Sigmoid colon (tissue), 6 donors: ENCODE measurements at regions not wholly inside any gene's neighbourhood (a gene's known extent, or its start where the extent isn't known, plus 50 kb on each side); places are given as distances from the start of the nearest gene placed in this dataset.

Experiments
- DNase-seq: peaks from one replicate; pipeline ENCODE4 v3.0.0-alpha.2; 2019
- H3K27ac ChIP-seq, 4 donors: fragments of 200-600 bp; sonication (generic); one replicate each; pipeline ENCODE4 v1.5.1; 2016 to 2019; ENCODE audit warnings: mild to moderate bottlenecking in 1 of 4
- H3K27me3 ChIP-seq, 3 donors: fragments of 200-600 bp; sonication (generic); one replicate each; pipeline ENCODE4 v1.5.1; 2019; ENCODE audit warnings: mild to moderate bottlenecking in 1 of 3
- H3K36me3 ChIP-seq, 4 donors: fragments of 200-600 bp; sonication (generic); one replicate each; pipeline ENCODE4 v1.5.1; 2016 to 2019
- H3K4me1 ChIP-seq, 4 donors: fragments of 200-600 bp; sonication (generic); one replicate each; pipeline ENCODE4 v1.5.1; 2017 to 2019
- H3K4me3 ChIP-seq, 4 donors: fragments of 200-600 bp; sonication (generic); one replicate each; pipeline ENCODE4 v1.5.1; 2017 to 2019; ENCODE audit warnings: mild to moderate bottlenecking in 2 of 4, moderate library complexity in 1 of 4
- H3K9me3 ChIP-seq, 4 donors: fragments of 200-600 bp in 3 of 4; sonication (generic) in 3 of 4; one replicate each; pipeline versions ENCODE4 v1.5.1 to v1.6.1; 2013 to 2019
- CTCF ChIP-seq, 4 experiments: fragments of 450-650 bp in 3 of 4; fragments of 200-600 bp in 1 of 4; IDR thresholded peaks; one replicate each; pipeline ENCODE4 v1.5.1; 2016 to 2019; ENCODE audit warnings: antibody characterized with exemption in 4 of 4, mild to moderate bottlenecking in 3 of 4, moderate library complexity in 2 of 4
- EP300 ChIP-seq, 4 donors: sonication (generic); formaldehyde crosslinking; IDR thresholded peaks; one replicate each; pipeline ENCODE4 v1.6.1; 2017; ENCODE audit warnings: antibody characterized with exemption in 4 of 4
- POLR2A ChIP-seq, 2 donors: fragments of 450-650 bp; IDR thresholded peaks; one replicate each; pipeline ENCODE4 v1.6.1; 2016; ENCODE audit warnings: antibody characterized with exemption in 2 of 2, mild to moderate bottlenecking in 2 of 2, moderate library complexity in 2 of 2
- POLR2AphosphoS5 ChIP-seq, 4 donors: sonication (generic); formaldehyde crosslinking; IDR thresholded peaks; one replicate each; pipeline ENCODE4 v1.6.1; 2017; ENCODE audit warnings: antibody characterized with exemption in 4 of 4
- WGBS, 2 donors: extraction: QIAGEN DNeasy Blood & Tissue Kit; methylation state at CpG; one replicate each; pipeline ENCODE4 v1.1.7; 2013; 5-methylcytosine and 5-hydroxymethylcytosine counted together
- intact Hi-C: fragments of 100-400 bp; cut with DNase I; formaldehyde crosslinking; loops from one replicate; pipeline ENCODE4 v1.15.1; 2023
- donor health status: healthy with polysubstance abuse.
- donor health status: healthy.

- no peak for DNase-seq
- Histone ChIP-seq H3K36me3 (no peaks in the 10 kb centered on the region), H3K27me3 (no peaks in the 10 kb centered on the region), H3K4me1 (no peaks in the 10 kb centered on the region), H3K9me3 (no peaks in the 10 kb centered on the region), H3K27ac (no peak overlapping the region), H3K4me3 (no peak overlapping the region)
- TF ChIP-seq EP300 (IDR thresholded peaks at IDR 0.05): no peak
- TF ChIP-seq POLR2A (IDR thresholded peaks at IDR 0.05): no peak
- TF ChIP-seq POLR2AphosphoS5 (IDR thresholded peaks at IDR 0.05): no peak
- TF ChIP-seq CTCF (IDR thresholded peaks at IDR 0.05): no peak
- WGBS, 2 donors: 73 to 80% methylated on average over 2 of the region's 2 CpGs
- intact Hi-C loops: no loop called here
These were observed 326.5 kb upstream of the MAP3K7 start for GRCh38 chr6:90913266-90913960.

DNA sequence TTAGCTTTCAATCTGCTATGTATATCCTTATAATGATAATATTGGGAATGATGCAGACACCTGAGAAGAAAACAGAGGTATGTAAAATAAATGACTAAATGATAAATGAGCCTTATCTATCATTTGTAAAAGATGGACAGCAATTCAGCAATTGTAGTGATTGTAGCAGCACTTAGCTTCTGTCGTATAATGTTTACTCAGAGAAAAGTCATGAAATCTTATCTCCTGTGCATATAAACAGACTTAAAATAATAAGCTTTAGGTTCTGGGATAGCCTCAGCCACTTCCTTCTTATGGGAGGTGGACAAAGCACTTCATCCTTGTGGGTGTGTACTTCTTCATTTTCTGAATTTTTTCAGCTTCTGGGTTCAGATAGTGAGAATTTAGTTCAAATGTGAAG, 324.8 kb upstream of the MAP3K7 start:
- H3K9me3 ChIP-seq: no peaks in the 10 kb centered on the region
- H3K27ac ChIP-seq: no peak overlapping the region
- no peaks in the 10 kb centered on the region for H3K27me3 ChIP-seq
- no peaks in the 10 kb centered on the region for H3K4me1 ChIP-seq
- intact Hi-C loops: no loop called here
- no peak for DNase-seq
- no peak overlapping the region for H3K4me3 ChIP-seq
- H3K36me3 ChIP-seq: no peaks in the 10 kb centered on the region
- no peak for TF ChIP-seq EP300 (IDR thresholded peaks at IDR 0.05)
- no peak for TF ChIP-seq POLR2A (IDR thresholded peaks at IDR 0.05)
- no peak for TF ChIP-seq POLR2AphosphoS5 (IDR thresholded peaks at IDR 0.05)
- no peak for TF ChIP-seq CTCF (IDR thresholded peaks at IDR 0.05)
- WGBS, 2 donors: 4 to 63% methylated on average over 1 of the region's 1 CpG

- 96 to 99% methylated on average over 6 of the region's 6 CpGs for WGBS, 2 donors
These were observed 324.0 kb upstream of the MAP3K7 start for GRCh38 chr6:90910893-90911292.

DNA sequence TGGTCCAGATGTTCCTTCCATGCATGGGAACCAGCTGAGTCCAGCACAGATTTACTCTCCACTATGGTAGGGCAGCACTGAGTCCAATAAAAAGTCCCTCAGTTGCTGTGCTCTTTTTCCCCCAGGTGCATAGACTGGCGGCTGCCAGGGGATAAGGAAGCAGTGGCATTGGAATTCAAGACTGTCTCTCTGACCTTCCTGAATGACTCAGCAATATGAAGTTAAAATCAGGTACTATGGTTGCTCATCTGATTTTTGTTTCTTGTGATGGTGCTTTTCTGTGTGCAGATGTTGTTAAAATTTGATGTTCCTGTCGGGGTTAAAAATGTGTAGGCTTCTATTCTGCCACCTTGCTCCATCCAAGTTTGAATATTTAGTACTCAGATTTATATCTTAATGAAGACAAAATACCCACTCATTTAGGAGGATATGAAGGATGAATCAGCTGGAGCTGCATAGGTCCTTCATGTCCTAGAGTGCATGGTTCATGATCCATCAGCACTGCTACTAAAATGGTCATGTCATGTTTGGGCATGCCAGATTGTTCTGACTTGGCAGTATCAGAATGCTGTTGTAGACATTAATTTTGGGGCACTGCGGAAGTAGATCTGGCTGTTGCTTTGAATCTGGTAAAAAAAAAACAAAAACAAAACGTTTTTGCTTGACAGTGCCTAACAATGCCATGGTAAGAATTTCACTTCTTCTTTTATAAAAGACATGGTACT, 321.2 kb upstream of the MAP3K7 start:
- intact Hi-C loops: no loop called here
- H3K4me3 ChIP-seq: no peak overlapping the region
- no peak for TF ChIP-seq POLR2AphosphoS5 (IDR thresholded peaks at IDR 0.05)
- TF ChIP-seq CTCF (IDR thresholded peaks at IDR 0.05): no peak
- TF ChIP-seq EP300 (IDR thresholded peaks at IDR 0.05): no peak
- no peak for TF ChIP-seq POLR2A (IDR thresholded peaks at IDR 0.05)

More at GRCh38 chr6:90910893-90911292, 324.0 kb upstream of the MAP3K7 start:
- H3K4me3 ChIP-seq: no peak overlapping the region
- no peak for DNase-seq
- H3K27me3 ChIP-seq: no peaks in the 10 kb centered on the region
- TF ChIP-seq CTCF (IDR thresholded peaks at IDR 0.05): no peak
- no peak for TF ChIP-seq EP300 (IDR thresholded peaks at IDR 0.05)
- no peak for TF ChIP-seq POLR2AphosphoS5 (IDR thresholded peaks at IDR 0.05)
- TF ChIP-seq POLR2A (IDR thresholded peaks at IDR 0.05): no peak
- intact Hi-C loops: no loop called here
- no peak overlapping the region for H3K27ac ChIP-seq
- H3K9me3 ChIP-seq: no peaks in the 10 kb centered on the region
- no peaks in the 10 kb centered on the region for H3K36me3 ChIP-seq
- H3K4me1 ChIP-seq: no peaks in the 10 kb centered on the region

More for the DNA sequence above, 321.2 kb upstream of the MAP3K7 start:
- Histone ChIP-seq H3K27ac (no peak overlapping the region), H3K9me3 (no peaks in the 10 kb centered on the region), H3K4me1 (no peaks in the 10 kb centered on the region), H3K36me3 (no peaks in the 10 kb centered on the region), H3K27me3 (no peaks in the 10 kb centered on the region)
- no peak for DNase-seq
- 66 to 74% methylated on average over 4 of the region's 4 CpGs for WGBS, 2 donors
